ENCODE measurements at regions not wholly inside any gene's neighbourhood (a gene's known extent, or its start where the extent isn't known, plus 50 kb on each side); places are given as distances from the start of the nearest gene placed in this dataset.

DNA sequence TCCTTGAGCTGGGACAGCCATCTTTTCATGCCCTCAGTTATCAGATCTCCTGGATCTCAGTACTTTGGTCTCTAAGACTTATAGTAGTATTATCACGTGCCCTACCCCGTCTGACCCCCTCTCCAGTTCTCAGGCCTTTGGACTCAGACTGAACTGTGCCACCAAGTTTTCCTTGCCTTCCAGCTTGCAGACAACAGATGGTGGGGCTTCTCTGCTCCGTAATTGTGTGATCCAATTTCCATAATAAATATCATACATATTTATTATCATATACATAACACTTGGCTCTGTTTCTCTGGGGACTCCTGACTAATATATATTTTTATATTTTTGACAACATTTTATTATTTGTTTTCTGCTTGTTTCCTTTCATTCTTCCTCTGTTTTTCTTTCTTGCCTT lies 458.8 kb upstream of the SEMA6D start:
- no peak for TF ChIP-seq CTCF (IDR thresholded peaks at IDR 0.05; ENCODE audit: low read length)
- TF ChIP-seq EZH2 (optimal IDR thresholded peaks at IDR 0.05; ENCODE audit: low read depth, low read length), result no peak
- no peak for TF ChIP-seq EZH2phosphoT487 (IDR thresholded peaks at IDR 0.05; ENCODE audit: low read length)

Data from MM.1S (cell line).